Activated effector memory CD4-positive, alpha-beta T cell treated with anti-CD3 and anti-CD28 coated beads, Interleukin-2, amount 50 U/mL, for 16 hours (primary cell): ENCODE measurements at regions not wholly inside any gene's neighbourhood (a gene's known extent, or its start where the extent isn't known, plus 50 kb on each side); places are given as distances from the start of the nearest gene placed in this dataset.
"Not testable (repeated sequence)": the region's sequence is repeated elsewhere in the genome, so short reads cannot be mapped to it uniquely, and the experiment has no call there.

Experiments
- DNase-seq: peaks from one replicate; pipeline ENCODE4 v3.0.0-alpha.2; 2020

GRCh38 chr2:111545723-111546431 lies 338.1 kb downstream of the ANAPC1 start:
- DNase-seq = not testable (repeated sequence)

GRCh38 chr2:111546578-111546977 lies 337.4 kb downstream of the ANAPC1 start:
- not testable (repeated sequence) for DNase-seq

GRCh38 chr2:111549174-111549573 lies 334.8 kb downstream of the ANAPC1 start:
- not testable (repeated sequence) for DNase-seq

- DNase-seq = not testable (repeated sequence)
Measured at GRCh38 chr2:111551428-111551827, 332.6 kb downstream of the ANAPC1 start.

GRCh38 chr2:111552625-111553024 lies 331.4 kb downstream of the ANAPC1 start:
- not testable (repeated sequence) for DNase-seq

- DNase-seq = not testable (repeated sequence)
Measured at GRCh38 chr2:111559301-111559700, 324.7 kb downstream of the ANAPC1 start.

- DNase-seq = not testable (repeated sequence)
Measured at GRCh38 chr2:111559814-111560213, 324.2 kb downstream of the ANAPC1 start.

- DNase-seq = not testable (repeated sequence)
Measured at GRCh38 chr2:111566068-111566467, 317.9 kb downstream of the ANAPC1 start.

- not testable (repeated sequence) for DNase-seq
Measured at GRCh38 chr2:111567233-111567632, 316.8 kb downstream of the ANAPC1 start.

- DNase-seq = not testable (repeated sequence)
Measured at GRCh38 chr2:111569356-111570199, 314.4 kb downstream of the ANAPC1 start.

GRCh38 chr2:111570300-111571114 lies 313.5 kb downstream of the ANAPC1 start:
- DNase-seq = not testable (repeated sequence)

- DNase-seq = not testable (repeated sequence)
Measured at GRCh38 chr2:111574803-111575202, 309.2 kb downstream of the ANAPC1 start.

- not testable (repeated sequence) for DNase-seq
Measured at GRCh38 chr2:111577154-111577885, 306.7 kb downstream of the ANAPC1 start.

- not testable (repeated sequence) for DNase-seq
Measured at GRCh38 chr2:111579500-111580134, 304.4 kb downstream of the ANAPC1 start.

GRCh38 chr2:111580616-111581015 lies 303.4 kb downstream of the ANAPC1 start:
- not testable (repeated sequence) for DNase-seq

- not testable (repeated sequence) for DNase-seq
Measured at GRCh38 chr2:111582090-111582489, 301.9 kb downstream of the ANAPC1 start.

- not testable (repeated sequence) for DNase-seq
Measured at GRCh38 chr2:111583480-111583879, 300.5 kb downstream of the ANAPC1 start.

- not testable (repeated sequence) for DNase-seq
Measured at GRCh38 chr2:111584540-111584939, 299.5 kb downstream of the ANAPC1 start.

- not testable (repeated sequence) for DNase-seq
Measured at GRCh38 chr2:111584950-111585349, 299.0 kb downstream of the ANAPC1 start.

GRCh38 chr2:111586014-111586413 lies 298.0 kb downstream of the ANAPC1 start:
- not testable (repeated sequence) for DNase-seq

- not testable (repeated sequence) for DNase-seq
Measured at GRCh38 chr2:111595072-111595471, 288.9 kb downstream of the ANAPC1 start.
